HL-60 (cell line): ENCODE measurements at regions not wholly inside any gene's neighbourhood (a gene's known extent, or its start where the extent isn't known, plus 50 kb on each side); places are given as distances from the start of the nearest gene placed in this dataset.

ENCODE experiments used
- DNase-seq, 2 experiments: peaks; one replicate each; pipeline ENCODE4 v3.0.0-alpha.2; 2010 to 2020; ENCODE audit warnings: low read depth in 1 of 2, low spot score in 1 of 2
- H3K27ac ChIP-seq: fragments of 250-450 bp; sonication (Bioruptor Pico); replicated peaks from 2 replicates; pipeline ENCODE4 v1.5.1; 2020; ENCODE audit warnings: mild to moderate bottlenecking, moderate library complexity
- H3K27me3 ChIP-seq: fragments of 250-450 bp; sonication (Bioruptor Pico); 2 replicates; pipeline ENCODE4 v1.5.1; 2021; ENCODE audit warnings: mild to moderate bottlenecking, moderate library complexity; ENCODE audit not compliant: insufficient read depth, poor library complexity, severe bottlenecking
- H3K4me3 ChIP-seq: replicated peaks from 2 replicates; pipeline ENCODE4 v1.5.1; 2011; ENCODE audit warnings: mild to moderate bottlenecking, control low read depth, low read length; ENCODE audit not compliant: insufficient read depth
- GABPA ChIP-seq: IDR thresholded peaks from 2 replicates; pipeline ENCODE4 v1.6.1; 2012; ENCODE audit warnings: low read depth
- POLR2AphosphoS5 ChIP-seq: IDR thresholded peaks from 2 replicates; pipeline ENCODE4 v1.6.1; 2012; ENCODE audit warnings: low read depth
- REST ChIP-seq: IDR thresholded peaks from 2 replicates; pipeline ENCODE4 v1.6.1; 2012; ENCODE audit warnings: low read depth; ENCODE audit not compliant: insufficient replicate concordance
- SPI1 ChIP-seq: IDR thresholded peaks from 2 replicates; pipeline ENCODE4 v1.6.1; 2012; ENCODE audit warnings: low read depth, mild to moderate bottlenecking, borderline replicate concordance
- TF ChIP-seq, protein P1 (sequence below): IDR thresholded peaks from one replicate; pipeline ENCODE4 v1.5.1; 2011; ENCODE audit warnings: low read length, control low read depth, inconsistent platforms; ENCODE audit not compliant: insufficient read depth

GRCh38 chr3:166837535-166837934 lies 542.6 kb downstream of the ZBBX start:
- H3K27me3 ChIP-seq: no peaks in the 10 kb centered on the region
- TF ChIP-seq SPI1: no peak
- TF ChIP-seq, protein P1, sequence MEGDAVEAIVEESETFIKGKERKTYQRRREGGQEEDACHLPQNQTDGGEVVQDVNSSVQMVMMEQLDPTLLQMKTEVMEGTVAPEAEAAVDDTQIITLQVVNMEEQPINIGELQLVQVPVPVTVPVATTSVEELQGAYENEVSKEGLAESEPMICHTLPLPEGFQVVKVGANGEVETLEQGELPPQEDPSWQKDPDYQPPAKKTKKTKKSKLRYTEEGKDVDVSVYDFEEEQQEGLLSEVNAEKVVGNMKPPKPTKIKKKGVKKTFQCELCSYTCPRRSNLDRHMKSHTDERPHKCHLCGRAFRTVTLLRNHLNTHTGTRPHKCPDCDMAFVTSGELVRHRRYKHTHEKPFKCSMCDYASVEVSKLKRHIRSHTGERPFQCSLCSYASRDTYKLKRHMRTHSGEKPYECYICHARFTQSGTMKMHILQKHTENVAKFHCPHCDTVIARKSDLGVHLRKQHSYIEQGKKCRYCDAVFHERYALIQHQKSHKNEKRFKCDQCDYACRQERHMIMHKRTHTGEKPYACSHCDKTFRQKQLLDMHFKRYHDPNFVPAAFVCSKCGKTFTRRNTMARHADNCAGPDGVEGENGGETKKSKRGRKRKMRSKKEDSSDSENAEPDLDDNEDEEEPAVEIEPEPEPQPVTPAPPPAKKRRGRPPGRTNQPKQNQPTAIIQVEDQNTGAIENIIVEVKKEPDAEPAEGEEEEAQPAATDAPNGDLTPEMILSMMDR: peak; percentile 19
- no peak for TF ChIP-seq REST
- no peak overlapping the region for H3K27ac ChIP-seq
- H3K4me3 ChIP-seq: no peak overlapping the region
- peak in 1 of 2 experiments; percentile 30 for DNase-seq

- Histone ChIP-seq H3K27me3 (no peaks in the 10 kb centered on the region), H3K27ac (no peak overlapping the region), H3K4me3 (no peak overlapping the region)
- no peak for DNase-seq
- TF ChIP-seq, protein P1: no peak
- TF ChIP-seq GABPA: no peak
- TF ChIP-seq REST: no peak
- TF ChIP-seq POLR2AphosphoS5: no peak
- TF ChIP-seq SPI1: no peak
Observed at GRCh38 chr3:166836836-166837235, 543.3 kb downstream of the ZBBX start.

GRCh38 chr3:166829896-166830295 lies 550.2 kb downstream of the ZBBX start:
- H3K27ac ChIP-seq: no peak overlapping the region
- no peak for DNase-seq
- H3K27me3 ChIP-seq: no peaks in the 10 kb centered on the region
- no peak overlapping the region for H3K4me3 ChIP-seq
- TF ChIP-seq REST: no peak
- TF ChIP-seq, protein P1: no peak
- TF ChIP-seq SPI1: no peak
- no peak for TF ChIP-seq GABPA
- no peak for TF ChIP-seq POLR2AphosphoS5
